Progenitor cell of endocrine pancreas (in vitro differentiated cells): ENCODE measurements at regions not wholly inside any gene's neighbourhood (a gene's known extent, or its start where the extent isn't known, plus 50 kb on each side); places are given as distances from the start of the nearest gene placed in this dataset.
"Not testable (repeated sequence)": the region's sequence is repeated elsewhere in the genome, so short reads cannot be mapped to it uniquely, and the experiment has no call there.

Source experiments
- DNase-seq: peaks from one replicate; pipeline ENCODE4 v3.0.0; 2021; ENCODE audit warnings: low spot score; ENCODE audit not compliant: unreplicated experiment
- H3K27ac Mint-ChIP-seq: 2 replicates; pipeline ENCODE4 v1.8.0; 2021; ENCODE audit warnings: mild to moderate bottlenecking, moderate library complexity, mixed read lengths
- H3K27me3 Mint-ChIP-seq: 2 replicates; pipeline ENCODE4 v1.8.0; 2021; ENCODE audit warnings: mixed read lengths
- H3K36me3 Mint-ChIP-seq: 2 replicates; pipeline ENCODE4 v1.8.0; 2022; ENCODE audit warnings: mixed read lengths; ENCODE audit not compliant: insufficient read depth
- H3K4me1 Mint-ChIP-seq: 2 replicates; pipeline ENCODE4 v1.8.0; 2021; ENCODE audit warnings: low read depth, mixed read lengths
- H3K4me3 Mint-ChIP-seq: 2 replicates; pipeline ENCODE4 v1.8.0; 2021; ENCODE audit warnings: low read depth, mild to moderate bottlenecking, moderate library complexity, mixed read lengths
- H3K9me3 Mint-ChIP-seq: 2 replicates; pipeline ENCODE4 v1.8.0; 2021; ENCODE audit warnings: low read depth, mixed read lengths
- CTCF ChIP-seq: fragments of 200-600 bp; sonication (generic); IDR thresholded peaks from one replicate; pipeline ENCODE4 v1.5.0; 2021; ENCODE audit warnings: antibody characterized with exemption, mild to moderate bottlenecking; ENCODE audit not compliant: unreplicated experiment

- no peaks in the 10 kb centered on the region for H3K27me3 Mint-ChIP-seq
- peaks cover 5% of the 10 kb centered on the region for H3K9me3 Mint-ChIP-seq
- no peak for DNase-seq
- no peaks in the 10 kb centered on the region for H3K4me1 Mint-ChIP-seq
- TF ChIP-seq CTCF: no peak
- no peak overlapping the region for H3K4me3 Mint-ChIP-seq
- no peak overlapping the region for H3K27ac Mint-ChIP-seq
- no peaks in the 10 kb centered on the region for H3K36me3 Mint-ChIP-seq
Measured at GRCh38 chr17:71089431-71089830, 920.1 kb downstream of the KCNJ2 start.

GRCh38 chr17:71098071-71098470 lies 928.7 kb downstream of the KCNJ2 start:
- no peak for TF ChIP-seq CTCF
- Mint-ChIP-seq H3K9me3 (peaks cover 7% of the 10 kb centered on the region), H3K4me1 (no peaks in the 10 kb centered on the region), H3K4me3 (no peak overlapping the region), H3K36me3 (no peaks in the 10 kb centered on the region), H3K27ac (no peak overlapping the region), H3K27me3 (peaks cover 8% of the 10 kb centered on the region)
- no peak for DNase-seq

- Mint-ChIP-seq H3K4me3 (no peak overlapping the region), H3K36me3 (no peaks in the 10 kb centered on the region), H3K9me3 (peaks cover 7% of the 10 kb centered on the region), H3K27me3 (peaks cover 11% of the 10 kb centered on the region), H3K4me1 (no peaks in the 10 kb centered on the region), H3K27ac (no peak overlapping the region)
- no peak for DNase-seq
- TF ChIP-seq CTCF: no peak
Measured at GRCh38 chr17:71099003-71099714, 929.8 kb downstream of the KCNJ2 start.

GRCh38 chr17:71102777-71103176 lies 933.4 kb downstream of the KCNJ2 start:
- no peak overlapping the region for H3K27ac Mint-ChIP-seq
- DNase-seq: no peak
- peaks cover 2% of the 10 kb centered on the region for H3K27me3 Mint-ChIP-seq
- TF ChIP-seq CTCF: no peak
- peaks cover 6% of the 10 kb centered on the region for H3K9me3 Mint-ChIP-seq
- no peaks in the 10 kb centered on the region for H3K4me1 Mint-ChIP-seq
- no peaks in the 10 kb centered on the region for H3K36me3 Mint-ChIP-seq
- no peak overlapping the region for H3K4me3 Mint-ChIP-seq

GRCh38 chr17:71104225-71104624 lies 934.9 kb downstream of the KCNJ2 start:
- no peak for TF ChIP-seq CTCF
- peaks cover 6% of the 10 kb centered on the region for H3K9me3 Mint-ChIP-seq
- no peaks in the 10 kb centered on the region for H3K4me1 Mint-ChIP-seq
- H3K27me3 Mint-ChIP-seq: peaks cover 2% of the 10 kb centered on the region
- H3K36me3 Mint-ChIP-seq: no peaks in the 10 kb centered on the region
- no peak overlapping the region for H3K4me3 Mint-ChIP-seq
- no peak overlapping the region for H3K27ac Mint-ChIP-seq
- DNase-seq: no peak

- H3K9me3 Mint-ChIP-seq, DNase-seq, H3K27ac Mint-ChIP-seq: not testable (repeated sequence)
Measured at GRCh38 chr17:71106056-71106455, 936.7 kb downstream of the KCNJ2 start.

More at GRCh38 chr17:71106056-71106455, 936.7 kb downstream of the KCNJ2 start:
- not testable (repeated sequence) for H3K27me3 Mint-ChIP-seq, H3K4me3 Mint-ChIP-seq, H3K4me1 Mint-ChIP-seq, H3K36me3 Mint-ChIP-seq
